Tibial nerve (tissue), 4 donors: ENCODE measurements at regions not wholly inside any gene's neighbourhood (a gene's known extent, or its start where the extent isn't known, plus 50 kb on each side); places are given as distances from the start of the nearest gene placed in this dataset.

Experiments used
- DNase-seq, 2 donors: peaks; one replicate each; pipeline ENCODE4 v3.0.0-alpha.2; 2019; ENCODE audit warnings: low spot score in 2 of 2
- H3K27ac ChIP-seq, 4 donors: fragments of 200-600 bp; sonication (generic) in 3 of 4; one replicate each; pipeline ENCODE4 v1.5.1; 2017 to 2019; ENCODE audit warnings: mild to moderate bottlenecking in 1 of 4
- H3K27me3 ChIP-seq, 2 donors: fragments of 200-600 bp; sonication (generic) in 1 of 2; one replicate each; pipeline versions ENCODE4 v1.5.1 to v1.6.0; 2017 to 2019
- H3K36me3 ChIP-seq, 3 donors: fragments of 200-600 bp; sonication (generic); one replicate each; pipeline ENCODE4 v1.5.1; 2018 to 2019
- H3K4me1 ChIP-seq, 4 donors: fragments of 200-600 bp; sonication (generic) in 3 of 4; one replicate each; pipeline ENCODE4 v1.5.1; 2017 to 2019
- H3K4me3 ChIP-seq, 4 donors: fragments of 200-600 bp; sonication (generic) in 3 of 4; one replicate each; pipeline ENCODE4 v1.5.1; 2017 to 2019; ENCODE audit warnings: mild to moderate bottlenecking in 1 of 4, moderate library complexity in 1 of 4
- H3K9me3 ChIP-seq, 4 donors: fragments of 200-600 bp; sonication (generic) in 3 of 4; one replicate each; pipeline ENCODE4 v1.5.1; 2017 to 2019
- CTCF ChIP-seq, 5 experiments: fragments of 200-600 bp in 3 of 5; fragments of 450-650 bp in 2 of 5; sonication (generic) in 3 of 5; IDR thresholded peaks; one replicate each; pipeline ENCODE4 v1.5.1; 2016 to 2019; ENCODE audit warnings: antibody characterized with exemption in 5 of 5, mild to moderate bottlenecking in 3 of 5, moderate library complexity in 2 of 5
- EP300 ChIP-seq, 2 donors: sonication (generic); formaldehyde crosslinking; IDR thresholded peaks; one replicate each; pipeline ENCODE4 v1.6.1; 2017; ENCODE audit warnings: antibody characterized with exemption in 2 of 2, mild to moderate bottlenecking in 1 of 2
- POLR2A ChIP-seq, 2 donors: fragments of 450-650 bp; IDR thresholded peaks; one replicate each; pipeline ENCODE4 v1.6.1; 2017; ENCODE audit warnings: antibody characterized with exemption in 2 of 2, mild to moderate bottlenecking in 2 of 2, moderate library complexity in 2 of 2
- WGBS, 2 donors: methylation state at CpG; one replicate each; pipeline ENCODE4 v1.1.5; 2018; 5-methylcytosine and 5-hydroxymethylcytosine counted together

- H3K9me3 ChIP-seq = peaks cover 0 to 8% (median 3%) of the 10 kb centered on the region in 4 donors
- H3K4me3 ChIP-seq = no peak overlapping the region
- DNase-seq = no peak
- peaks cover 0 to 11% (median 0%) of the 10 kb centered on the region in 4 donors for H3K4me1 ChIP-seq
- H3K27ac ChIP-seq = no peak overlapping the region
- TF ChIP-seq POLR2A (IDR thresholded peaks at IDR 0.05) (no peak), EP300 (IDR thresholded peaks at IDR 0.05) (no peak), CTCF (IDR thresholded peaks at IDR 0.05) (no peak)
- no peaks in the 10 kb centered on the region for H3K36me3 ChIP-seq
- 91 to 94% methylated on average over 2 of the region's 2 CpGs for WGBS, 2 donors
- H3K27me3 ChIP-seq = no peaks in the 10 kb centered on the region
Measured at GRCh38 chr10:3999642-4000041, 214.6 kb upstream of the KLF6 start.

- 78 to 81% methylated on average over 4 of the region's 4 CpGs for WGBS, 2 donors
- H3K4me1 ChIP-seq = peaks cover 0 to 15% (median 0%) of the 10 kb centered on the region in 4 donors
- TF ChIP-seq CTCF (IDR thresholded peaks at IDR 0.05) (no peak), EP300 (IDR thresholded peaks at IDR 0.05) (no peak), POLR2A (IDR thresholded peaks at IDR 0.05) (no peak)
- no peaks in the 10 kb centered on the region for H3K27me3 ChIP-seq
- no peak overlapping the region for H3K4me3 ChIP-seq
- no peak for DNase-seq
- peaks cover 0 to 8% (median 3%) of the 10 kb centered on the region in 4 donors for H3K9me3 ChIP-seq
- H3K36me3 ChIP-seq = no peaks in the 10 kb centered on the region
- no peak overlapping the region for H3K27ac ChIP-seq
Measured at GRCh38 chr10:3996697-3997096, 211.7 kb upstream of the KLF6 start.

GRCh38 chr10:3995302-3996210 is 210.5 kb upstream of the KLF6 start:
- 67% methylated on average over 8 of the region's 8 CpGs for WGBS, 2 donors
- H3K36me3 ChIP-seq = no peaks in the 10 kb centered on the region
- no peak overlapping the region for H3K27ac ChIP-seq
- peaks cover 0 to 8% (median 3%) of the 10 kb centered on the region in 4 donors for H3K9me3 ChIP-seq
- no peaks in the 10 kb centered on the region for H3K27me3 ChIP-seq
- no peak overlapping the region for H3K4me3 ChIP-seq
- DNase-seq = no peak
- no peak for TF ChIP-seq CTCF (IDR thresholded peaks at IDR 0.05)
- peak in 1 of 2 donors; percentile 17 for TF ChIP-seq EP300 (IDR thresholded peaks at IDR 0.05)
- no peak for TF ChIP-seq POLR2A (IDR thresholded peaks at IDR 0.05)
- H3K4me1 ChIP-seq = peaks cover 0 to 15% (median 0%) of the 10 kb centered on the region in 4 donors

- TF ChIP-seq CTCF (IDR thresholded peaks at IDR 0.05) = no peak
- no peak for TF ChIP-seq EP300 (IDR thresholded peaks at IDR 0.05)
- no peak for TF ChIP-seq POLR2A (IDR thresholded peaks at IDR 0.05)
Measured at GRCh38 chr10:3992382-3993178, 207.6 kb upstream of the KLF6 start.

More at GRCh38 chr10:3992382-3993178, 207.6 kb upstream of the KLF6 start:
- no peak overlapping the region for H3K27ac ChIP-seq
- H3K4me3 ChIP-seq = no peak overlapping the region
- WGBS, 2 donors = 49 to 59% methylated on average over 16 of the region's 16 CpGs
- no peaks in the 10 kb centered on the region for H3K27me3 ChIP-seq
- DNase-seq = no peak
- H3K9me3 ChIP-seq = no peaks in the 10 kb centered on the region
- peaks cover 0 to 18% (median 0%) of the 10 kb centered on the region in 4 donors for H3K4me1 ChIP-seq
- no peaks in the 10 kb centered on the region for H3K36me3 ChIP-seq
